PC-9 (cell line): ENCODE measurements at regions not wholly inside any gene's neighbourhood (a gene's known extent, or its start where the extent isn't known, plus 50 kb on each side); places are given as distances from the start of the nearest gene placed in this dataset.

Experiments
- BruUV-seq: library from RNA; stranded (reverse); fragments of 400-500 nt; replicated peaks from 2 replicates; lab custom pipeline; 2021; lab: Mats Ljungman, UMichigan
- CTCF ChIA-PET: fragments of 300-600 bp; sonication (Branson Sonifier 250); formaldehyde crosslinking; loops from one replicate; lab custom pipeline; 2022; ENCODE audit warnings: antibody characterized with exemption; lab: Charles Lee
- POLR2A ChIA-PET: fragments of 300-600 bp; sonication (Branson Sonifier 250); formaldehyde crosslinking; loops from one replicate; lab custom pipeline; 2022; ENCODE audit warnings: antibody characterized with exemption; ENCODE audit not compliant: unreplicated experiment; lab: Charles Lee
- DNase-seq, 2 experiments: peaks; one replicate each; pipeline versions ENCODE4 v3.0.0 to v3.0.0-alpha.2; 2015 to 2022; ENCODE audit warnings: mixed read lengths in 1 of 2
- H2AFZ ChIP-seq: fragments of 200-600 bp; sonication (generic); 2 replicates; pipeline ENCODE4 v1.8.1; 2017; ENCODE audit warnings: antibody characterized with exemption
- H3F3A ChIP-seq: fragments of 200-600 bp; sonication (generic); 2 replicates; pipeline ENCODE4 v1.8.1; 2017; ENCODE audit warnings: antibody characterized with exemption, mild to moderate bottlenecking, low read depth; ENCODE audit not compliant: insufficient read depth
- H3K27ac ChIP-seq: fragments of 200-600 bp; sonication (generic); 2 replicates; pipeline ENCODE4 v1.6.1; 2016; ENCODE audit warnings: mixed run types
- H3K27me3 ChIP-seq: fragments of 200-600 bp; sonication (generic); 2 replicates; pipeline ENCODE4 v1.6.1; 2016; ENCODE audit warnings: low read depth, mixed run types; ENCODE audit not compliant: insufficient read depth
- H3K36me3 ChIP-seq: fragments of 200-600 bp; sonication (generic); 2 replicates; pipeline ENCODE4 v1.6.1; 2016; ENCODE audit warnings: low read depth, mixed run types
- H3K4me1 ChIP-seq: fragments of 200-600 bp; sonication (generic); replicated peaks from 2 replicates; pipeline ENCODE4 v1.6.1; 2016; ENCODE audit warnings: mixed run types; ENCODE audit not compliant: insufficient read depth
- H3K4me2 ChIP-seq: fragments of 200-600 bp; sonication (generic); 2 replicates; pipeline ENCODE4 v1.6.1; 2017; ENCODE audit warnings: mixed run types
- H3K4me3 ChIP-seq: fragments of 200-600 bp; sonication (generic); 2 replicates; pipeline ENCODE4 v1.6.1; 2016; ENCODE audit warnings: mixed run types
- H3K79me2 ChIP-seq: fragments of 200-600 bp; sonication (generic); 2 replicates; pipeline ENCODE4 v1.6.1; 2017; ENCODE audit warnings: low read depth, mixed run types
- H3K9me2 ChIP-seq: fragments of 200-600 bp; sonication (generic); 2 replicates; pipeline ENCODE4 v1.8.1; 2017; ENCODE audit warnings: mild to moderate bottlenecking; ENCODE audit not compliant: insufficient read depth
- H3K9me3 ChIP-seq: fragments of 200-600 bp; sonication (generic); 2 replicates; pipeline ENCODE4 v1.8.1; 2016; ENCODE audit warnings: low read depth; ENCODE audit not compliant: insufficient read depth
- H4K20me1 ChIP-seq: fragments of 200-600 bp; sonication (generic); 2 replicates; pipeline ENCODE4 v1.8.1; 2017; ENCODE audit not compliant: insufficient read depth
- EZH2 ChIP-seq: fragments of 200-600 bp; sonication (generic); IDR thresholded peaks from 2 replicates; pipeline ENCODE4 v1.8.0; 2017; ENCODE audit warnings: antibody characterized with exemption, low read depth
- intact Hi-C: fragments of 100-400 bp; cut with micrococcal nuclease; formaldehyde crosslinking; loops from one replicate; pipeline ENCODE4 v1.10.0; 2022; ENCODE audit not compliant: unreplicated experiment
- TF ChIP-seq, protein P1 (sequence below): fragments of 200-600 bp; sonication (generic); conservative IDR thresholded peaks from 2 replicates; pipeline ENCODE4 v1.6.1; 2017; ENCODE audit warnings: mixed run types, antibody characterized with exemption, mild to moderate bottlenecking, moderate library complexity

DNA sequence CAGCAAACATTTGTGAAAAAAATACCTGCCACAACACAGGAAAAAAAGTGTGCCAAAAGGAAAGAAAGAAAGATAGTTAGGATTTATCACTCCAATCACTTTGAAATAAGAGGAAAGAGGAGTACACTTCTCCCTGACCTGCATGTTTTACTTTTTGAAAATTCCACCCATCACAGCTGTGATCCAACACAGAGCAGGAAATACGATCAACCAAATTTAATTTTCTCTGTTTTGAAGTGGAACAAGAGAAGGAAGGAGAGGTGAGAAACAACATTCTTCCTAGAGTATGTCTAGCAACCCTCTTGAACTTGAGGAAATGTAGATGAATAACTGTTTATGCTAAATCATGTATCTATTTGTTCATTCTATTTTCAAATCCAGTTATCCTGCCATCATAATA is 284.7 kb upstream of the SYT1 start:
- Histone ChIP-seq H3K9me3 (peaks cover 6% of the 10 kb centered on the region; the same call in 1 of the 2 replicates), H3K9me2 (no peaks in the 10 kb centered on the region), H3K4me3 (no peak overlapping the region), H3K27me3 (no peaks in the 10 kb centered on the region), H2AFZ (no peak overlapping the region; the same call in 1 of the 2 replicates), H3K27ac (no peak overlapping the region), H4K20me1 (no peaks in the 10 kb centered on the region), H3K4me2 (no peak overlapping the region), H3F3A (no peaks in the 10 kb centered on the region), H3K36me3 (no peaks in the 10 kb centered on the region), H3K79me2 (no peaks in the 10 kb centered on the region), H3K4me1 (no peaks in the 10 kb centered on the region)
- intact Hi-C loops, result no loop called here
- BruUV-seq, result no TSS peak
- CTCF ChIA-PET, result interaction anchor here (0.7 kb wide), 1 partner anchor 10 kb away, joined by 3 read pairs; no protein-coding TSS in a partner anchor
- TF ChIP-seq EZH2, result no peak
- TF ChIP-seq, protein P1, sequence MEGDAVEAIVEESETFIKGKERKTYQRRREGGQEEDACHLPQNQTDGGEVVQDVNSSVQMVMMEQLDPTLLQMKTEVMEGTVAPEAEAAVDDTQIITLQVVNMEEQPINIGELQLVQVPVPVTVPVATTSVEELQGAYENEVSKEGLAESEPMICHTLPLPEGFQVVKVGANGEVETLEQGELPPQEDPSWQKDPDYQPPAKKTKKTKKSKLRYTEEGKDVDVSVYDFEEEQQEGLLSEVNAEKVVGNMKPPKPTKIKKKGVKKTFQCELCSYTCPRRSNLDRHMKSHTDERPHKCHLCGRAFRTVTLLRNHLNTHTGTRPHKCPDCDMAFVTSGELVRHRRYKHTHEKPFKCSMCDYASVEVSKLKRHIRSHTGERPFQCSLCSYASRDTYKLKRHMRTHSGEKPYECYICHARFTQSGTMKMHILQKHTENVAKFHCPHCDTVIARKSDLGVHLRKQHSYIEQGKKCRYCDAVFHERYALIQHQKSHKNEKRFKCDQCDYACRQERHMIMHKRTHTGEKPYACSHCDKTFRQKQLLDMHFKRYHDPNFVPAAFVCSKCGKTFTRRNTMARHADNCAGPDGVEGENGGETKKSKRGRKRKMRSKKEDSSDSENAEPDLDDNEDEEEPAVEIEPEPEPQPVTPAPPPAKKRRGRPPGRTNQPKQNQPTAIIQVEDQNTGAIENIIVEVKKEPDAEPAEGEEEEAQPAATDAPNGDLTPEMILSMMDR, result no peak
- no peak for DNase-seq
- POLR2A ChIA-PET, result no interaction called here

DNA sequence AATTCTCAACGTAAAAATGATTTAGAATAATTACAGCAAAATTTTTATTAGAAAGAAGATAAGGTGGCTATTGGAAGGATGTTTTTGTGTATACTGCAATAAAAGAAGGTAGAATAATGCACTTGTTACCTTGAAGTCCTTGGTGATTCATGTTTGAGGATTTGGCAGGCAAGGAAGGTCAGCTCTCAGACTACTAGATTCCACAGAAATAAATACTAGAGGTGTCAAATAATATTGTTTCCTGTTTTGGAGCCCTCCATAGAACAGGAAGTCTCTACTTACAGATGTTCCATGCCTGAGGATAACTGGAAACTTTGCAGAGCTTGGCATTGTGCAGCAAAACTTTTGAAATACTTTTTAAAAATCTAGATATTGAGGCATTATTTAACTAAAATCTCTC is 284.3 kb upstream of the SYT1 start:
- Histone ChIP-seq H2AFZ (peak overlapping the region; percentile 43; the same call in 1 of the 2 replicates), H3K4me1 (no peaks in the 10 kb centered on the region), H3K9me3 (peaks cover 10% of the 10 kb centered on the region; the same call in 1 of the 2 replicates), H3K4me3 (no peak overlapping the region), H4K20me1 (no peaks in the 10 kb centered on the region), H3K36me3 (no peaks in the 10 kb centered on the region), H3F3A (no peaks in the 10 kb centered on the region), H3K27ac (no peak overlapping the region), H3K27me3 (no peaks in the 10 kb centered on the region), H3K79me2 (no peaks in the 10 kb centered on the region), H3K9me2 (no peaks in the 10 kb centered on the region), H3K4me2 (no peak overlapping the region)
- intact Hi-C loops, result no loop called here
- ChIA-PET CTCF (no interaction called here), POLR2A (no interaction called here)
- no peak for TF ChIP-seq EZH2
- TF ChIP-seq, protein P1, result no peak
- no peak for DNase-seq
- no TSS peak for BruUV-seq

DNA sequence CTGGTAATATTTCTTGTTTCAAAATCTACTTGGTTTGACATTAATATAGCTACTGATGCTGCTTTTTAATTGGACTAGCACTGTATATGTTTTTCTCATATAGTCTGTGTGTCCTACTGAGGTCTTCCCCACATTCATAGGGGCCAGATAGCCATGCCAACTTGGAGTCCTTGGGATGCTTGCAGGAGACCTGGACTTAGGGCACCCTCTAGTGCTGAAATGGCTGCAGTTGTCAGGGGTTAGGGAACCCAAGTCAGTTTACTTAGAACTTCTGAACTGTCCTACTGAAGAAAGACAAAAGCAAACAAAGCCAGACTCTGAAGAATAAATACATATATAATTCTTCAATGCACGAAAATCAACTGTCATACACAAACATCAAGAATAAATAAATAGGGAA is 279.9 kb upstream of the SYT1 start:
- no peak overlapping the region for H3K4me2 ChIP-seq
- H4K20me1 ChIP-seq, result no peaks in the 10 kb centered on the region
- no peaks in the 10 kb centered on the region for H3K36me3 ChIP-seq
- no peak for TF ChIP-seq EZH2
- TF ChIP-seq, protein P1, result peak; percentile 45; the same call in 1 of the 2 replicates
- CTCF ChIA-PET, result interaction anchor here (0.5 kb wide), 1 partner anchor 824 kb away, joined by 4 read pairs; no protein-coding TSS in a partner anchor
- no peak overlapping the region for H3K27ac ChIP-seq
- H3K9me3 ChIP-seq, result peaks cover 10% of the 10 kb centered on the region; the same call in 1 of the 2 replicates
- POLR2A ChIA-PET, result no interaction called here
- intact Hi-C loops, result no loop called here
- H3K79me2 ChIP-seq, result no peaks in the 10 kb centered on the region
- no peaks in the 10 kb centered on the region for H3K4me1 ChIP-seq
- H3K9me2 ChIP-seq, result no peaks in the 10 kb centered on the region
- no peaks in the 10 kb centered on the region for H3K27me3 ChIP-seq
- no peak overlapping the region for H2AFZ ChIP-seq
- no peak for DNase-seq
- H3F3A ChIP-seq, result no peaks in the 10 kb centered on the region
- no TSS peak for BruUV-seq
- H3K4me3 ChIP-seq, result no peak overlapping the region
